GM18909 (cell line): ENCODE measurements at regions not wholly inside any gene's neighbourhood (a gene's known extent, or its start where the extent isn't known, plus 50 kb on each side); places are given as distances from the start of the nearest gene placed in this dataset.
A peak's percentile ranks its signal among the peaks of the same experiment; 100 is the strongest.
"Not testable (repeated sequence)": the region's sequence is repeated elsewhere in the genome, so short reads cannot be mapped to it uniquely, and the experiment has no call there.

Experiments used
- ATAC-seq: cut with Tn5 transposase; IDR thresholded peaks from one replicate; pipeline ENCODE4 v1.9.1; 2021; ENCODE audit warnings: mild to moderate bottlenecking; ENCODE audit not compliant: unreplicated experiment, poor library complexity

GRCh38 chr11:15300341-15300740 is 185.6 kb downstream of the INSC start:
- ATAC-seq = no peak

GRCh38 chr11:15307619-15308024 is 192.9 kb downstream of the INSC start:
- ATAC-seq = no peak

GRCh38 chr11:15308840-15309239 is 194.1 kb downstream of the INSC start:
- no peak for ATAC-seq

- no peak for ATAC-seq
These were observed 194.6 kb downstream of the INSC start for GRCh38 chr11:15309296-15309695.

GRCh38 chr11:15313862-15314261 is 199.1 kb downstream of the INSC start:
- no peak for ATAC-seq

GRCh38 chr11:15318814-15319213 is 204.1 kb downstream of the INSC start:
- ATAC-seq = no peak

GRCh38 chr11:15326520-15326919 is 211.8 kb downstream of the INSC start:
- ATAC-seq = no peak

GRCh38 chr11:15327786-15328231 is 213.1 kb downstream of the INSC start:
- ATAC-seq = peak; percentile 45

- no peak for ATAC-seq
These were observed 218.7 kb downstream of the INSC start for GRCh38 chr11:15333407-15333806.

GRCh38 chr11:15334766-15335165 is 220.0 kb downstream of the INSC start:
- no peak for ATAC-seq

- no peak for ATAC-seq
These were observed 221.3 kb downstream of the INSC start for GRCh38 chr11:15336021-15336420.

GRCh38 chr11:15339302-15339701 is 224.6 kb downstream of the INSC start:
- ATAC-seq = no peak

GRCh38 chr11:15341587-15341986 is 226.9 kb downstream of the INSC start:
- ATAC-seq = no peak

GRCh38 chr11:15342163-15342562 is 227.4 kb downstream of the INSC start:
- no peak for ATAC-seq

- no peak for ATAC-seq
These were observed 232.2 kb downstream of the INSC start for GRCh38 chr11:15346907-15347306.

- no peak for ATAC-seq
These were observed 233.4 kb downstream of the INSC start for GRCh38 chr11:15347969-15348734.

- ATAC-seq = no peak
These were observed 234.7 kb downstream of the INSC start for GRCh38 chr11:15349413-15349812.

GRCh38 chr11:15361316-15361715 is 246.6 kb downstream of the INSC start:
- ATAC-seq = no peak

GRCh38 chr11:15365286-15365685 is 250.6 kb downstream of the INSC start:
- not testable (repeated sequence) for ATAC-seq

- no peak for ATAC-seq
These were observed 253.0 kb downstream of the INSC start for GRCh38 chr11:15367695-15368094.

- no peak for ATAC-seq
These were observed 255.9 kb downstream of the INSC start for GRCh38 chr11:15370495-15371147.

- no peak for ATAC-seq
These were observed 256.8 kb downstream of the INSC start for GRCh38 chr11:15371533-15371932.
